ENCODE measurements at regions not wholly inside any gene's neighbourhood (a gene's known extent, or its start where the extent isn't known, plus 50 kb on each side); places are given as distances from the start of the nearest gene placed in this dataset.

GRCh38 chr13:34752283-34752960 is 189.6 kb upstream of the NBEA start:
- no peak for DNase-seq (ENCODE audit: low spot score)

GRCh38 chr13:34756136-34756535 is 185.9 kb upstream of the NBEA start:
- no peak for DNase-seq (ENCODE audit: low spot score)

GRCh38 chr13:34756572-34756971 is 185.5 kb upstream of the NBEA start:
- no peak for DNase-seq (ENCODE audit: low spot score)

GRCh38 chr13:34757441-34757840 is 184.6 kb upstream of the NBEA start:
- DNase-seq (ENCODE audit: low spot score): no peak

- no peak for DNase-seq (ENCODE audit: low spot score)
Observed at GRCh38 chr13:34758628-34759027, 183.4 kb upstream of the NBEA start.

GRCh38 chr13:34762312-34762711 is 179.8 kb upstream of the NBEA start:
- no peak for DNase-seq (ENCODE audit: low spot score)

- DNase-seq (ENCODE audit: low spot score): no peak
Observed at GRCh38 chr13:34764246-34764645, 177.8 kb upstream of the NBEA start.

GRCh38 chr13:34765446-34766180 is 176.5 kb upstream of the NBEA start:
- no peak for DNase-seq (ENCODE audit: low spot score)

GRCh38 chr13:34767778-34768177 is 174.3 kb upstream of the NBEA start:
- no peak for DNase-seq (ENCODE audit: low spot score)

GRCh38 chr13:34772206-34772605 is 169.9 kb upstream of the NBEA start:
- no peak for DNase-seq (ENCODE audit: low spot score)

GRCh38 chr13:34772881-34773280 is 169.2 kb upstream of the NBEA start:
- DNase-seq (ENCODE audit: low spot score): no peak

GRCh38 chr13:34776390-34776981 is 165.6 kb upstream of the NBEA start:
- peak; percentile 26 for DNase-seq (ENCODE audit: low spot score)

- no peak for DNase-seq (ENCODE audit: low spot score)
Observed at GRCh38 chr13:34777089-34777913, 164.8 kb upstream of the NBEA start.

GRCh38 chr13:34777914-34778303 is 164.2 kb upstream of the NBEA start:
- no peak for DNase-seq (ENCODE audit: low spot score)

GRCh38 chr13:34779171-34779570 is 162.9 kb upstream of the NBEA start:
- DNase-seq (ENCODE audit: low spot score): no peak

- no peak for DNase-seq (ENCODE audit: low spot score)
Observed at GRCh38 chr13:34793301-34793700, 148.8 kb upstream of the NBEA start.

- no peak for DNase-seq (ENCODE audit: low spot score)
Observed at GRCh38 chr13:34803756-34804155, 138.3 kb upstream of the NBEA start.

- no peak for DNase-seq (ENCODE audit: low spot score)
Observed at GRCh38 chr13:34805347-34805746, 136.7 kb upstream of the NBEA start.

GRCh38 chr13:34808649-34809048 is 133.4 kb upstream of the NBEA start:
- DNase-seq (ENCODE audit: low spot score): no peak

GRCh38 chr13:34810996-34811395 is 131.1 kb upstream of the NBEA start:
- no peak for DNase-seq (ENCODE audit: low spot score)

GRCh38 chr13:34815526-34815925 is 126.5 kb upstream of the NBEA start:
- no peak for DNase-seq (ENCODE audit: low spot score)

GRCh38 chr13:34816245-34816884 is 125.7 kb upstream of the NBEA start:
- DNase-seq (ENCODE audit: low spot score): no peak

Measured in cerebellar cortex (tissue), 1 donor.